GM12873 (cell line): ENCODE measurements at regions not wholly inside any gene's neighbourhood (a gene's known extent, or its start where the extent isn't known, plus 50 kb on each side); places are given as distances from the start of the nearest gene placed in this dataset.

Experiments
- TF ChIP-seq, protein P1 (sequence below): IDR thresholded peaks from 2 replicates; pipeline ENCODE4 v1.5.1; 2012; ENCODE audit warnings: low read depth, mild to moderate bottlenecking, moderate library complexity, low read length, control low read depth; ENCODE audit not compliant: insufficient read depth; ENCODE audit errors: missing control alignments

DNA sequence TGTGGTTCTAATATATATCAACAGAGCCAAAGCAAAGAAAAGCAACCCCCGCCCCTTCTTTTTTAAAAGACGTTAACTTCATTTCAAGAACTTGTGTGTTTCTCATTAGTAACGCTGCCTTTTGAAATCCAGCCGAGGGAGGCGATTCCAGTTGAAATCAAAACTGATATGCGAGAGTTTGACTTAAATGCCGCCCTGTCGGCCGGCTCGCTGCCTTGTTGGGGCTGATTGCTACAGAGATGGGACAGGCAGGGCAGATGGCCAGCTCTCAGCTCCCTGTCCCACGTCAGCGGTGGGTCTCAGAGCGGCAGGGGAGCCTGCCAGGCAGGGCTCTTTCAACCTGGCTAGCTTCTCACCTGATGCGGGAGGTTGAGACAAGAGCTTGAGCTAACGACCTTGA is 51.9 kb upstream of the ALX4 start:
- TF ChIP-seq, protein P1, sequence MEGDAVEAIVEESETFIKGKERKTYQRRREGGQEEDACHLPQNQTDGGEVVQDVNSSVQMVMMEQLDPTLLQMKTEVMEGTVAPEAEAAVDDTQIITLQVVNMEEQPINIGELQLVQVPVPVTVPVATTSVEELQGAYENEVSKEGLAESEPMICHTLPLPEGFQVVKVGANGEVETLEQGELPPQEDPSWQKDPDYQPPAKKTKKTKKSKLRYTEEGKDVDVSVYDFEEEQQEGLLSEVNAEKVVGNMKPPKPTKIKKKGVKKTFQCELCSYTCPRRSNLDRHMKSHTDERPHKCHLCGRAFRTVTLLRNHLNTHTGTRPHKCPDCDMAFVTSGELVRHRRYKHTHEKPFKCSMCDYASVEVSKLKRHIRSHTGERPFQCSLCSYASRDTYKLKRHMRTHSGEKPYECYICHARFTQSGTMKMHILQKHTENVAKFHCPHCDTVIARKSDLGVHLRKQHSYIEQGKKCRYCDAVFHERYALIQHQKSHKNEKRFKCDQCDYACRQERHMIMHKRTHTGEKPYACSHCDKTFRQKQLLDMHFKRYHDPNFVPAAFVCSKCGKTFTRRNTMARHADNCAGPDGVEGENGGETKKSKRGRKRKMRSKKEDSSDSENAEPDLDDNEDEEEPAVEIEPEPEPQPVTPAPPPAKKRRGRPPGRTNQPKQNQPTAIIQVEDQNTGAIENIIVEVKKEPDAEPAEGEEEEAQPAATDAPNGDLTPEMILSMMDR, result no peak

GRCh38 chr11:44363116-44363515 is 53.2 kb upstream of the ALX4 start:
- TF ChIP-seq, protein P1, result no peak

DNA sequence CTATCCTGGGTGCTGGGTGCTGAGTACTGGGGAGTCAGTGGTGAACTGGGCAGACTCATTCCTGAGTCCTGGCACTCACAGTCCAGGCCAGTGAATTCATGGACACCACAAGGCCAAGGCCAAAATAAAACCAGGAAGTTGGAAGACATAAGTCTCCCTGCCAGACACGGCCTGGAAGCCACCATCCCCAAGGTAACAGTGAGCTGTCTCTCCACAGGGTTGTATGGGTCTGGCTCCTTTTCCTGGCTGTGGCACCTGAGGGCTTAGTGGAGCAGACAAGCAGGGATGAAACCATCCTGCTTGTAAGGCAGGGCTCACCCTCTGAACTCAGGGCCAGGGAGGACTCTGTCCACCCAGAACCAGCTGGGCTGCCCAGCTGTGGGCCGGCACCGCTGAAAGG is 54.7 kb upstream of the ALX4 start:
- TF ChIP-seq, protein P1, result no peak

DNA sequence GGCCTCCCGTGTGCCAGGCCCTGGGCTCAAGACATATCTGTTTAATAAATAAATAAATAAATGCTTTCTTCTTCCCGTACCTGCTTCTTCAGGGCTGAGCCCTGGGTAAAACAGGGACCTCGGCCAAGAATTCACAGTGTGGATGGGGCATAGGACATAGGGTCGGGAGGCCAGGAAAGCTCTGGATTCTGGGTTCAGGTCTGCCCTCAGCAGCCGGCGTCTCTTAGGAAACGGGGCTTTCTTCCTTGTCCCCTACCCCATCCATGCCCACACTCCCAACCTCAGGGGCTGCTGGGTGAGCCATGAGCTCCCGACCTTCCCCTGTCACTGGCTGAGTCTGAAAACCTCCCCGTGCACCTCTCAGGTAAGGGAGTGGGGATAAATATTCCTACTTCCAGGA is 55.7 kb upstream of the ALX4 start:
- TF ChIP-seq, protein P1, result no peak

- TF ChIP-seq, protein P1, result no peak
These were observed 56.1 kb upstream of the ALX4 start for GRCh38 chr11:44366026-44366425.

GRCh38 chr11:44366741-44367140 is 56.8 kb upstream of the ALX4 start:
- TF ChIP-seq, protein P1, result no peak

DNA sequence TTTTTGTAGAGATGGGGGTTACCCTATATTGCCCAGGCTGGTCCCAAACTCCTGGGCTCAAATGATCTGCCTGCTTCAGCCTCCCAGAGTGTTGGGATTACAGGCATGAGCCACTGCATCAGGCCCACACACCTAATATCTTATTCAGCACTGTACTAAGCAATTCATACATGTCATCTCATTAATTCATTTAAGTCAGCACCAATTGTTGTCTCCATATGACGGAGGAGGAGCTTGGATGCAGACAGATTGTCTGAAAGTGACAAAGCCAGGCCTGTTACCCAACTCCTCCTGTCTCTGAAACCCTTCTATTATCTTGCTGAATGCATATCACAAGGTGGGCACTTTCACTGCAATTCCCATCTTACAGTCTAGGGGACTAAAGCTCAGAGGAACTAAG is 57.5 kb upstream of the ALX4 start:
- TF ChIP-seq, protein P1, result no peak
